CD4-positive, alpha-beta T cell treated with Interferon alpha-2 for 1 hour (primary cell): ENCODE measurements at regions not wholly inside any gene's neighbourhood (a gene's known extent, or its start where the extent isn't known, plus 50 kb on each side); places are given as distances from the start of the nearest gene placed in this dataset.
A peak's percentile ranks its signal among the peaks of the same experiment; 100 is the strongest.

ENCODE experiments used
- DNase-seq, 2 donors: peaks; one replicate each; pipeline ENCODE4 v3.0.0-alpha.2; 2020 to 2022

- no peak for DNase-seq
These were observed 66.3 kb downstream of the ITM2A start for GRCh38 chrX:79300856-79301255.

GRCh38 chrX:79290596-79290995 lies 76.5 kb downstream of the ITM2A start:
- DNase-seq, result no peak

DNA sequence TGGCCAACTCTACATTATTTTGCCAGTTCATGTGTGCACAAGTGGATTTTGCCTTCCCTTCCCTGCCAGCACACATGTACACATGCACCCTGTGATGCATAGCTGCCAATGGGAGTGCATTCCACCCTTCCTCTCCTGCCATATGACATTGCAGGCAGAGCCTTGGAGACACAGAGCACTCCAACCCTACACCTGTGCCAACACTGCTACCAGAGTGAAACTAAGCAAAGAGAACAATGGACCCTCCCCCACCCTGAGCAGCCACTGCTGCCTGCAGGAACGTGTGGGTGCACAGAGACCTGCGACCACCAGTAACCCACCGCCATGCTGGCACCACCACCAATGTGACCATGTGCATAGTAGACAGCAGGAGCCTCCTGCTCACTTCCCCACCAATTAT lies 78.4 kb downstream of the ITM2A start:
- no peak for DNase-seq

- no peak for DNase-seq
These were observed 79.4 kb downstream of the ITM2A start for GRCh38 chrX:79287724-79288123.

DNA sequence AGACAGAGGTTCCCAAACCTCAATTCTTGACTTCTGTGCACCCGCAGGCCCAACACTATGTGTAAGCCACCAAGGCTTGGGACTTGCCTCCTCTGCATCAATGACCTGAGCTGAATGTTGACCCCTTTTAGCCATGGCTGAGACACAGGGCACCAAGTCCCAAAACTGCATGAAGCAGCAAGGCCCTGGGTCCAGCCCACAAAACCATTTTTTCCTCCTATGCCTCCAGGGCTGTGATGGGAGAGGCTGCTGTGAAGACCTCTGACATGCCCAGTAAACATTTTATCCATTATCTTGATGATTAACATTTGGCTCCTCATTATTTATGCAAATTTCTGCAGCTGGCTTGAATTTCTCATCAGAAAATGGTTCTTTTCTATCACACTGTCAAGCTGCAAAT lies 85.4 kb downstream of the ITM2A start:
- no peak for DNase-seq

- DNase-seq, result peak; percentile 80 to 82
These were observed 96.7 kb downstream of the ITM2A start for GRCh38 chrX:79270401-79270800.

DNA sequence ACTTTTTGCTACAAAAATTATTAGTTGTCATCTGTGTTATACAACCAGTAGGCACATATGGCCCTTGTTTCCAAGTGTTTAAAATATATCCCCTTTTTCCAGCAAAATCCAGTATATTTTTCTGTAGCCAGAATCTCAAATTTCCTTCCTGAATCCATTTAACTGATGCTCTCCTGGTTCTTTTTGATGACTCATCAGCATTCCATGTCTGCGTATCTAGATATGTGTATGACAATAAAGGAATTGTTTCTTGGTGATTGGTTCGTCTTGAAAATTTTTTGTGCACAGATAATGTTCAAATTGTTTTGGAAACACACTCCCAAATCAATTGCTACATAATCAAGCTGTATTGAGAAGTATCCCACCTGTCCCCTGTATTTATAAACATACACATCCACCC lies 98.3 kb downstream of the ITM2A start:
- DNase-seq, result no peak

DNA sequence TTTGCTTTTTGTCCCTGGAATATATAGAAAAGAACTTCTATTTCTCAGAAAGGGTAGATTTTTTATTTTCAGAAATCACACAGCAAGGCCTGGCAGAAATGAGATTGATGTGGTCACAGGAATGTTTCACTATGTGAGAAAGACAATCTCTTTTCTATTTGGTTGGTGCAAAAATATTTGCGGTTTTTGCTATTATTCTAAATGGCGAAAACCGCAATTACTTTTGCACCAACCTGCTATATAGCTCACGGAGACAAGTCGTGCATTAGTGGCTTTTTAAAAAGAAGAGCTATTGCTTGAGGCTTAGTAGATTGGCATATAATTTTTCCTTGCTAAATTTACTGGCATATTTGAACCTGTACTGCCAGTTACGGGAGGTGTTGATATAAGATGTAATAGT lies 100.4 kb downstream of the ITM2A start:
- DNase-seq, result peak in 1 of 2 donors; percentile 43

GRCh38 chrX:79263550-79263949 lies 103.6 kb downstream of the ITM2A start:
- DNase-seq, result no peak

DNA sequence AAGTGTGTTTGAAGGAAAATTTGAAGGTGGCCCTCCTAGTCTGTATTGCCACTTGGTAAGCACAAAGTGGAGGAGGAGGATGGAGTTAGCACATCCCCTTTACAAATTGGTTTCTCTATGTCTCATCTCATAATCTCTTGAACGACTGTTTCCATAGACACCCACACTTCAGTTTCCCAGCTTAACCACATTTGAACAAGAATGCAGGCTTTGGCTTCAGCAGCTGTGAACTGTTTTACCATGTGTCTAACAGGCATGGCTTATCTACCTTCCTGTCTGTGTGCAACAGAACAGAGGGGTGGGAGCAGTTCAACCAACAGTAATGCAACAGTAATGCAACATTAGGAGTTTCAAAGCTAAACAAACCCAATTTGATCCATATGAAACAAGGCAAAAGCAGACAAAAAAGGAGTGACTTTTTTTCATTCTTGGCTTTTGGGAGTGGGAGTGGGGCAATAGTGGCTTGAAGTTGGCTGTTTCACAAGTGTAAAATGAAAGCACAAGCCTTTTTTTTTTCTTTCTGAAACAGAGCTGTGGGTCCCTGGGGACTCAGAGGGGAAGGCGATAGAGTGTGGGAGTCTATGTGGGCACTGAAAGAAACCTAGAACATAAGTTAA lies 108.0 kb downstream of the ITM2A start:
- DNase-seq, result peak; percentile 64 to 81

DNA sequence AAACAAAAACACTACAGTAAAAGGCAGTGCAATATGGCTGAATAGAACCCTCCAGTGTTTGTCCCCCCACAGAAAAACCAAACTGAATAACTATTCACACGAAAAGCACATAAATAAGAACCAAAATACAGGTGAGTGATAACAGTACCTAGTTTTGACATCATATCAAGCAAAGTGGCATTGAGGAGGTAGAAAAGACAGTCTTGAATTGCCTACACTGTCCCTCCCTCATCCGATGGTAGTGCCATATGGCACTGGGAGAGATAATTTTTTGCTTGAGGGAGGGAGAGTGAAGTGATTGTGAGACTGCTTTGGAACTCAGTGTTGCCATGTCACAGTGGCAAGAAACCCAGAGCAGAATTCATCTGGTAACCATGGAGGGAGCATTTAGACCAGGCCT lies 99.2 kb downstream of the GPR174 start:
- DNase-seq, result no peak

DNA sequence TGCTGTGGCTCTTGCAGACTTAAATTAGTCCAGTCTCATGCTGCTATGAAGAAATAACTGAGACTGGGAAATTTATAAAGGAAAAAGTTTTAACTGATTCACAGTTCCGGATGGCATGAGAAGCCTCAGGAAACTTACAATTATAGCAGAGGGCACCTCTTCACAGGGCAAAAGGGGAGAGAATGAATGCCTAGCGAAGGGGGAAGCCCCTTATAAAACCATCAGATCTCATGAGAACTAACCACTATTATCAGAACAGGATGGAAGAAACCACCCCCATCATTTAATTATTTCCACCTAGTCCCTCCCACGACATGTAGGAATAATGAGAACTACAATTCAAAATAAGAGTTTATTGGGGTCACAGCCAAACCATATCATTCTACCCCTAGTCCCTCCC lies 91.4 kb downstream of the GPR174 start:
- DNase-seq, result peak in 1 of 2 donors; percentile 9

DNA sequence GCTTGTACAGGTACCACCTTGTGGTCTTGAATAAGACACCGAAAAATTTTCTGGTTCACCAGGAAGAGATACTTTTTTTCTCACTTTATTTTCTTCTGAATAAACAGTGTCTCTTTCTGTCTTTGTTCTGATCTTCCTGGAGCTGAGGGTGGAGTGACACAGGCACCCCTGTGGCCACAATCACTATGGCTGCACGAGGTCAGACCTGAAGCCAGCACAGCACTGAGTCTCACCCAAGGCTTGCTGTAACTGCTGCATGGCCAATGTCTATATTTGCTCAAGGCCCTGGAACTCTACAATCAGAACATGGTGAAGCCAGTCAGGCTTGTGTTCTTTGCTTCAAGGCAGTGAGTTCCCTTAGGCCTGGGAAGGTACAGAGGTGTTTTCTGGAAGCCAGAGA lies 87.2 kb downstream of the GPR174 start:
- peak in 1 of 2 donors; percentile 8 for DNase-seq
